GM18498 (cell line): ENCODE measurements at regions not wholly inside any gene's neighbourhood (a gene's known extent, or its start where the extent isn't known, plus 50 kb on each side); places are given as distances from the start of the nearest gene placed in this dataset.

ENCODE experiments used
- ATAC-seq: cut with Tn5 transposase; IDR thresholded peaks from one replicate; pipeline ENCODE4 v1.9.1; 2021; ENCODE audit warnings: mild to moderate bottlenecking, moderate library complexity; ENCODE audit not compliant: unreplicated experiment

GRCh38 chr10:16348891-16349290 lies 87.9 kb upstream of the PTER start:
- no peak for ATAC-seq

- ATAC-seq = no peak
Measured at GRCh38 chr10:16352146-16352545, 84.7 kb upstream of the PTER start.

- no peak for ATAC-seq
Measured at GRCh38 chr10:16360001-16360400, 76.8 kb upstream of the PTER start.

GRCh38 chr10:16360425-16360824 lies 76.4 kb upstream of the PTER start:
- no peak for ATAC-seq

- ATAC-seq = no peak
Measured at GRCh38 chr10:16361086-16361485, 75.7 kb upstream of the PTER start.

GRCh38 chr10:16363741-16364140 lies 73.1 kb upstream of the PTER start:
- ATAC-seq = no peak

GRCh38 chr10:16367621-16368292 lies 69.1 kb upstream of the PTER start:
- no peak for ATAC-seq

- peak; percentile 86 for ATAC-seq
Measured at GRCh38 chr10:16381083-16381482, 55.7 kb upstream of the PTER start.

GRCh38 chr10:16384021-16384420 lies 52.8 kb upstream of the PTER start:
- no peak for ATAC-seq

GRCh38 chr10:16386855-16387254 lies 50.0 kb upstream of the PTER start:
- no peak for ATAC-seq
